Skeletal muscle cell (primary cell): ENCODE measurements at regions not wholly inside any gene's neighbourhood (a gene's known extent, or its start where the extent isn't known, plus 50 kb on each side); places are given as distances from the start of the nearest gene placed in this dataset.

Experiments
- DNase-seq: peaks from one replicate; pipeline ENCODE4 v3.0.0-alpha.2; 2010; ENCODE audit warnings: low read depth
- H3K4me3 ChIP-seq: 2 replicates; pipeline ENCODE4 v1.5.1; 2011; ENCODE audit warnings: low read depth, mild to moderate bottlenecking, control low read depth, low read length, moderate library complexity

DNA sequence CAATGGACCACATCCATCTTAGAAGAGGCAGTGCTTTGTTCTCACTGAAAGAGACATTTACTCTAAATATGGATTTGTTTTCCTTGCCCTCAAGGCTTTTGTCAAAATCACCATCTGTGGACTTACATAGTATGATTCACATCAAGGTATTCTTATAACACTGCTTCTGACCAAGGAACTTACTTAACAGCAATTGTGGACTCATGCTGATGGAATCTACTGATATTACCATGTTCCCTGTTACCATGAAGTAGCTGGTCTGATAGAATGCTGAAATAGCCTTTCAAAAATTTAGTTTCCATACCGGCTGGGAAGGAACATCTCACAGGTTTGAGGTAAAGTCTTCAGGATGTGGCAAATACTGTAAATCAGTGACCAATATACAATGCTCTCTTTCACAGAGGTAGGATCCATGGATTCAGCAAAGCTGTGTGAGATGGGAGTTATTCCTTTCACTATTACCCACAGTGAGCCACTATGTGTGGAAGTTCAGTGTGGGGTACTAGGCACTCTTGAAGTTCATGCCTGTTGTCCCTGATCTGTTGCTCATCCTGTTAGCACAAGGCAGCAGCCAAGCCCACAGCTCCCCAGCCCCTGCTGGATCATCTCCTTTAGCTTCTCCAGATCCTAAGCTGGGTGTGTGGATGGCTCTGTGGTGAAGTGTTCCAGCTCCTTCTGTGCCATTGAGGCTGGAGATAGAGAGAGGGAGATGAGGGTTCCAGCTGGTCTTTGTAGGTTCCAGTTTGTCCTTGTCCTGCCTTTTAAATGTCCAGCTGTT is 126.4 kb downstream of the ATP23 start:
- peak; percentile 25 for DNase-seq
- H3K4me3 ChIP-seq: no peak overlapping the region

DNA sequence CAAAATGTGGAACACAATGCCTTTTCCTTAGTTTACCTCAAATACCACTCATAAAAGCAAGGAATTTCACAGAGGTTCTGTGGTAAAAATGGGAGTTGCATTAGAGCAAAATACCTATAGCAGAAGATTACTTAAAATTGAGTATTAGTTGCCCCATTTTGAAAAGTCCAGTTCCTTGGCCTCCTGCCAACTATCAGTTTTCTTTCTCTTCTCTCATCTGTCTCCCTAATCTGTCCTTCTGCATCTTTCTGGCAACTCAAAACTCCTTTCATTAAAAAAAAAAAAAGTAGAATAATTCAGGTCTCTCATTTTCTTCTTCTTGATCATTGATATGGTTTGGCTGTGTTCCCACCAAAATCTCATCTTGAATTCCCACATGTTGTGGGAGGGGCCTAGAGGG is 127.3 kb downstream of the ATP23 start:
- no peak for DNase-seq
- H3K4me3 ChIP-seq: no peak overlapping the region

DNA sequence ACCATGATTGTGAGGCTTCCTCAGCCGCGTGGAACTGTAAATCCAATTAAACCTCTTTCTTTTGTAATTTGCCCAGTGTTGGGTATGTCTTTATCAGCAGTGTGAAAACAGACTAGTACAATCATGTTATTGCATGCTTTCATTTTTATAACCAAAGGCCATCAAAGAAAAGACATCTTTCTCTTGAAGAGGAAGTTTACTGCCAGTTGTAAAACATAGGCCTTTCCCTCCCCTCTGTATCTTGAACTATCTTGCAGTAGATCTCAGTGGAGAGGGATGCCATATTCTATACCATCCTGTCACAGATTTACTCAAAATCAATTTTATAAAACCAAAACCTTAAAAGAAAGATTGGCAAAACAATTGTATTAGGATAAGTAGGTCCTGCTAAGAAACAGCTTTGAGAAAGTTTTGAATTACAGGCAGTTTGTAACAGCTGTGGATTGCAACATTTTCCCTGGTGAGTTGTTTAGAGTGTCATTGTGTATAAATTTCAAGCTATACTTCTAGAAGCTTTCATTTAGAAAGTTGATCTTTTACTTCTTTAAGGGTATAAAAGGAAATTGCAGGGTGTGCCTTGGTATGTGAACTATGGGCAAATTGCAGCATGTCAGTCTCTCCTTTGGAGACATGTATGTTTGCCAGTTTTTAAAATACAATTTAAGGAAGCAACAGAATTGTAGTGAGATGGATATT is 128.0 kb downstream of the ATP23 start:
- peak; percentile 22 for DNase-seq
- no peak overlapping the region for H3K4me3 ChIP-seq

DNA sequence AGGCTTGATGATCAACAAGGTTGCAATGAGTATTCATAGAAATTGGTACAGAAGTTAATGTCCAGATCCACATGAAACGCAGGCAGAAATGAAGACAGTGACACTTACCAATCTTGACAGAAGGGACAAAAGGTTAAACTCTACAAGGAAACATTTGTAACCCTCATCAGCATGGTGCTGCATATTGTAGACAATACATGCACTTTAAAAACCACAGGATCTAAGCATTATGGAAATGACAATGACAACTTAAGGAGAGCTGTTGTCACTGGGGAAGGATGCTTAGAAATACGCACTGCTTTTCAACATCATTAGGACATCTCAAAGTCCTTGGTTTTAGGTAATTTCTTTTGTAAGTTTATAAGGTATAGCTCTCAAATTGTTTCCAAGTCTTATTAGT is 130.6 kb downstream of the ATP23 start:
- DNase-seq: no peak
- no peak overlapping the region for H3K4me3 ChIP-seq

DNA sequence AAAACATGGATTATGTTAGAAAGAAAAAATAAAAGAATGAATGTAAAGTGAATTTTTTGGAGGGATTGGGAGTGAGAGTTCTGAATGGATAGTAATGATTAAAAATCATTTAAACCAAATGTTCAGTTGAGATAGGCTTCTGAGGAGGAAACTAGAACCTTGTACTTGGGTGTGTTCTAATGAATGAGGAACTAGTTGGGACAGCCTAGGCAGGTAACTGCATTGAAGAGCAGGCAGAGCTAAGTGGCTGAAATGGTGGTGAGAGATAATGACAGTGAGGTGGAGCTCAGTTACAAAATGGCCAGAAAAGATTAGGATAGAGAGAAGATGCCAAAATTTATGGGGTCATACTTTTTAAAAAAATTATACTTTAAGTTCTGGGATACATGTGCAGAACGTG is 132.9 kb downstream of the ATP23 start:
- DNase-seq: no peak
- H3K4me3 ChIP-seq: no peak overlapping the region

DNA sequence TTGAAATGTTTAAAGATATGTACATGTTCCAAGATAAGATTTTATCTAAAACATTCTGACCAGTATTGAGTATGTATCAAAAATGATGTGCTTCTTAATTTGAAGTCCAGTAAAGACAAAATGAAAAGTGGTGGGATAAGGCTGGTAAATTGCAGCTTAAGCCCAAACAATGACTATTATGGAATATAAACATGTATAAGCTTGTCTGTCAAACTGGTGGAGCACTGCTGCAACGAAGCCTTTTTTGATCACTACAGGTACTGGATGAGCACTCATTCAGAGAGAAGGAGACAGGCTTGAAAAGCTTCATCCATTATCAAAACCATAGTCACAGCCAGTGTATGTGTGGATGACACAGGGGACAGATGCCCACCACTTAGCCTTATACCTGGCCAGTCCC is 138.4 kb downstream of the ATP23 start:
- H3K4me3 ChIP-seq: no peak overlapping the region
- no peak for DNase-seq

DNA sequence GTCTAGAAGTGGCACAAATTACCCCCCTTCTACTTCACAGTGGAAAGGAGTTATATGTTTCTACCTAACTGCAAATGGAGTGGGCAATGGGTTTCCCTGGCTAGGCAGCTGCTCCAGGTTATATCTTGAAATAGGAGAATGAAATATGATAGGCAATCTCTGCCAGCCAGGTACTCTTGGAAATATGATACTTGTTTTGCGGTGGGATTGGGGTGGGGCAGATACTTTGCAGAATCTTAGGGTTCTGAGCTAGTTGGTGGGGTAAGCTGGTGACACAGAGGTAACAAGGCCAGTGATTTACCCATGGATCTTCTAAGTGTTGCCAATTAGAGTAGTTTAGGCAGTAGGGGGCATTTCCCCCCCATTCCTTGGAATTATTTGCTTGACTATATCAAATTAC is 140.1 kb downstream of the ATP23 start:
- DNase-seq: no peak
- H3K4me3 ChIP-seq: no peak overlapping the region

DNA sequence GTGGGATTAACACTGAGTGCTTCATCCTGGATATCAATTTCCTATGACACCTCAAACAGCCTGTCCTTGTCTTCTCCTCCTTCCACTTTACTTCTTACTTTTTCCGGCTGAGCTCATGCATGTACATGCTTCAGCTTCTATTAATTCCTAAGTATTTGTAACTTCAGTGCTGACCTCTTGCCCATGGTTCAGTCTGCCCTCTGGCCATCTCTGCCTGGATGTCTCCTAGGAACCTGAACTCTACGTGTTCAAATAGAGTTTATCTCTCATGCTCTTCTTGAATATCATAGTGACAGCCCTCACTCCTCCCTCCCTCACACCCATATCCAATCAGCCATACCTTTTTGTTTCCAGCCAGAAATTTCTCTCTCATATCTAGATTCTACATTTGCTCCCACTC is 141.6 kb downstream of the ATP23 start:
- H3K4me3 ChIP-seq: no peak overlapping the region
- no peak for DNase-seq

DNA sequence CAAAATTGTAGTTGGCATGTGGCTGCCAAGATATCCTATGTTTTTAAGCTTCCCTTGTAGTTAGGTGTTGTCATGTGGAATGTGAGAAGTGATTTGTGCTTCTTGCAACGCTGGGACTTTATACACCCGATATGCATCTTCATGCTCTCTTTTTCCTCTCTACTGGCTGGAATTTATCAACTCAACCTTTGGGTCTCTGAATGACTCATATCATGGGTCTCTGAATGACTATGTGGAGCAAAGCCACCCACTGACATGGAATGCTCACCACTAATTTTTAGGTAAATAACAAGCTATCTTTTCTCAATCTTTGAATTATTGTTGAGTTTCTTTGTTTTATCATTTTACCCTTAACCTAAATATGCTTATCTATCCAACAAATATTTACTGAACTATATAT is 144.6 kb downstream of the ATP23 start:
- no peak for DNase-seq
- H3K4me3 ChIP-seq: no peak overlapping the region

DNA sequence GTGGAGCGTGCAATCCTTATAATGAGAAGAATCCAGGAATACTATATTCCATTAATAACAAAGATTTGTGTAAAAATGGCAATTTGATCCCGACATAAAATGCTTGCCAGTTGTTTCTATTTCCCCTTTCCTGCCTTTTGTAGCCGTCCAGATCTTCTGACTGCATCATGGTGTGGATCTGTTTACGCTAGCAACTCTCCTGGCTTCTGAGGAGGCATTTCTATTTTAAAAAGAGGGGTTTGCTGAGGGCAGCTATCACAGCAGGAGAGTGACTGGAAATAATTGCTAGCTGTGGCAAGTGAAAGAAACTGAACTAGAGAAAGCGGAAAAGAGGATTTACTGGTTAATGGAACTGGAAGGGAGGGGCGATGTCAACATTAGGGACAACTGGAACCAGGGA is 145.6 kb downstream of the ATP23 start:
- no peak overlapping the region for H3K4me3 ChIP-seq
- DNase-seq: no peak

DNA sequence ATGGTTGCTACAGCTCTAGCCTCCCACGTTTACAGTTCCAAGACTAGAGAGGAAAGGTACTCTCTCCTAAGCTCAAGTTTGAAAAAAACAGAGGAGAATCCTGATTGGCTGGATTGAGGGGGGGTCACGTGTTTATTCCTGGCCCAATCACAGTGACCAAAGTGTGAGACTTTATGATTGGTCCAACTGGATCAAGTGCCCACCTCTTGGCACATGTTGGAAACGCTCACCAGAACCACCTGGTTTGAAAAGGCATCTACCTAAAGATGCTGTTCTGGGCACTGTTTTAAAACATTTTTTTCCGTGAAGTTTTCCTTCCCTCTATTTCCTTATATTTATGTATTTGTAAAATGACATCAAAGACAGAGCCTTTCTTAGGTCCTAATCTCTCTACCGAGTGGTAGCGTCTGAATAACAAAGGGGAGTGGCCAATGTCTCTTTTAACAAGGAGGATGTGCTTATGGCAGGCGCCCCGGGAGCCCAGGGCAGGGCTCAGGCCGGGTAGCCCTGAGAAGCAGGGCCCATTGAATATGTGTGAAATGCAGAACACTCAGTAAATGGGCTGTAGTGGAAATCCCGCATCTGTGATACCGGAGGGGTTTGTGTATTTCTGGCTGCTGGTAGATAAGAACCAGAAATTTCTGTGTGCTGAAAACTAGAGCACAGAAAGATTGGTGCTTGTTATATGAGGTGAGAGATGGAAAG is 146.2 kb downstream of the ATP23 start:
- no peak overlapping the region for H3K4me3 ChIP-seq
- no peak for DNase-seq

DNA sequence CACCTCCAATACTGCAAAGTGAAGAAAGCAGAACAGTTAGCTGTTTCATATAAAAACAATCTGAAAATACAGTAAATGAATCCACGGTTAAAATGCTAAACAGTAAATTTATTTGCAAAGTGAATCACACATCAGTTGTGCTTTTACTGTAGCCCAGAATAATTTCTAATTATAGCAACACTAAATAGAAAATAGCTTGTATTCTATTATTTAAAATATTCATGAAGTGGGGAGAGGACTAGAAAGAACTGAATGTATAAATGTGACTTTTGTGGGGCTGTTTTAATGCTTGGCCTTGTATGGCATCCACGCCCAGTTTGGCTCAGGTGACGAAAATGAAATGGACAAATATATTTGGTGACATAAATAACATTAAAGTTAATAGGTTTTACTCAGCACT is 148.2 kb downstream of the ATP23 start:
- DNase-seq: no peak
- no peak overlapping the region for H3K4me3 ChIP-seq

DNA sequence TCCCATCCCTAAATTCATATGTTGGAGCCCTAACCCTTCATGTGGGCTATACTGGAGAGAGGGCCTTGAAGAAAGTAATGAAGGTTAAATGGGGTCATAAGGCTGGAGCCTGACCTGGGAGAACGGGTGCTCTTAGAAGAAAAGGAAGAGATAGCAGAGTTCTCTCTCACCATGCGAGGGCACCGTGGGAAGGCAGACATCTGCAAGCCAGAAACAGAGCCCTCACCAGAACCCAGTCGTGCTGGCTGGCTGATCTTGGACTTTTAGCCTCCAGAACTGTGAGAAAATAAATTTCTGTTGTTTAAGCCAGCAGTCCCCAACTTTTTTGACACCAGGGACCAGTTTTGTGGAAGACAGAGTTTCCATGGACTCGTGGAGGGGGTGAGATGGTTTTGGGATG is 149.3 kb downstream of the ATP23 start:
- DNase-seq: no peak
- no peak overlapping the region for H3K4me3 ChIP-seq

DNA sequence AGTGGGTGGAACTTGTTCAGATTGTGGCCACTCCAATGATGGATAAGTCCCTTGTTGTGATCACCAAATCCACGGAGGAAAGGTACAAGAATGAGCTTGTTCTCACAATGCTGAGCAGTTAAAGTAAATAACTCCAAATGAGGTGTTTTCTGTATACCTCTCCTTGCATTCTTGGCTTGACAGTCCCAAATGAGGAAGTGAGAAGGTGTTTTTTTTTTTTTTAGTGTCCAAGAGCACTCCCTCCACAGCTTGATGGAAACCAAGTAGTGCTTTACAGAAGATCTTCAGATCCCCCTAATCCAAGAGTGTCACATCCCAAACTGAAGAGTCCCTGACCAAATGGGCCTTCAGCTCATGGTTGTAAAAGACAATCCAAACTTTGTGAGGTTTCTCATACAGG is 153.6 kb downstream of the ATP23 start:
- no peak overlapping the region for H3K4me3 ChIP-seq
- no peak for DNase-seq

DNA sequence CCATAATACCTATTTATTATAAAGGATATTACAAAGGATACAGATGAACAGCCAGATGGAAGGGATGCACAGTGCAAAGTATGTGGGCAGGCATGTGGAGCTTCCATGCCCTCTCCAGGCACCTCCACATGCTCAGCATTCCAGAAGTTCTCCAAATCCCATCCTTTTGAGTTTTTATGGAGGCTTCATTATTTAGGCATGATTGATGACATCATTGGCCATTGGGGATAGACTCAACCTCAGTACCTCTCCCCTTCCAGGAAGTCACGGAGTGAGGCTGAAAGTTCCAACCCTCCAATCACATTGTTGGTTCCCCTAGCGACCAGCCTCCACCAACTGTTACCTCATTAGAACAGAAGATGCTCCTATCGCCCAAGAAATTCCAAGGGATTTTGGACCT is 156.4 kb downstream of the ATP23 start:
- H3K4me3 ChIP-seq: no peak overlapping the region
- DNase-seq: no peak

DNA sequence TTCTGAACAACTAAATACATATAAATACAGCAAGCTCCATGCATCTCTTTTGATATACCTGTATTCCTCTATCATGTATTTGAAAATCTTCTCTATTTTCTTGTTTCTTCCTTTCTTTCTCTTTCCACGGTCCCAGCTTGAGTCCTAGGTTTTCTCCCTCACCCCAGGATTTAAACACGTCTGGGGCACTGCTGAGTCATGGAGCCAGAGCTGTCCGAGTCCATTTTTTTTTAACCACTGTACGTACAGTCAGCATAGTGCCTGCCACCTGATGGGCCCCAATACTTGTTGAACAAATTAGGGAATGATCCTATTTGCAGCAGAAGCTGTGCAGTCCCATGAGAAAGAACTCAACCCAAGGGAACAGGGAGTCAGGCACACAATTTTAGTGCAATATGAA is 158.1 kb downstream of the ATP23 start:
- DNase-seq: no peak
- no peak overlapping the region for H3K4me3 ChIP-seq

DNA sequence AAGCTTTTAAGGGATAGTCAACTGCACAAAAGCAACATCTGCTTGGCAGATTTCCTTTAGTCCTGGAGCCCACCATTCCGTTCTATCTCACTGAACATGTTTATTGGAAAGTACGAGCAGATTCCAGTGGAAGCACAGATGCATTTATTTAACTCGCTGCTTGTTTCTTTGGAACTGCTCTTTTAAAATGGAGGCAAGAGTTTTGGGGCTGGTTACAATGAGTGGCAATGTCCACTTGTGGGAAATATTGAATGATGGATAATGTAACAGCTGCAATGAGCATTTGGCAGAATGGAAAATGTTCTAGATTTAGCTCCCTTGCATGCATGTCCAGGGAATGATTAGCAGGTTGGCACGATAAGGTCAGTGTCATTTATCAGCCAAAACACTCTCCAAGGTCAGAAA is 163.0 kb downstream of the ATP23 start:
- DNase-seq: no peak
- H3K4me3 ChIP-seq: no peak overlapping the region

DNA sequence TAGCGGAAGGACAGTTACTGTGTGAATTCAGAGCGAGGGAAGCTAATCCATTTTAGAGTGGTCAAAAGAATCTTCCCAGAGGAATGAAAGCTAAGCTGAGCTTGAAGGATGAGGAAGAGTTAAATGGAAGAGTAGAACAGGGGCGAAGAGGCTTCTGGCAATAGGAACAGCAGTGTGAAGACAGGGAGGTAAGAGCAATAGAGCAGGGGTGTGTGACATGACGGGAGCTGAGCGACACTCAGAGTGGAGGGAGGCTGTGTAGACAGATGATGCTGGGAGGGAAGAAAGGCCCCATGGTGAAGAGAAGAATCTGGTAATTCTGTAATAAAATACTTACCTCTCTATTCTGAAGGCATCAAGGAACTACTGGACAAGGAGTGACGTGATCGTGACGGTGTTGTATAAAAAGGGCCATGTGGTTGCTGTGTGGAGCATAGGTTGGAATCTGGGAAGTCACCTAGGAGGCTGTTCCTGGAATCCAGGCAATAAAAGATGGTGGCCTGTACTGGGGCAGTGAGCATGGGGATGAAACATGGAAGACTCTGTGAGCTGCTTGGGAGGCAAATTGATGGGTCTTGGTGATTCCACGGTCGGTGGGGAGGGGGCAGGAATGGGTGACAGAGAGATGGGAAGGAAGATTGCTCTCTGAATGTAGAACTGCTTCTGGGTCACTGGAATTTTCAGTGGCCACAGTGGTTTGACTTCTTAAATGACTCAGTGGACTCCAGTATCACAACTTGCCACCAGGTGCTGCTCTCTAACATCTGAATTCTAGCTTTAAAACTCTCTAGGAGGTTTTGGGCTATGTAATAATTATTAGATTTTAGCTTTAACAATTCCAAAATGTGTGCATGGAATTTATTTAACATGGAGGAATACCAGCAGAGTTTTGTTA is 164.1 kb downstream of the ATP23 start:
- no peak for DNase-seq
- H3K4me3 ChIP-seq: no peak overlapping the region

DNA sequence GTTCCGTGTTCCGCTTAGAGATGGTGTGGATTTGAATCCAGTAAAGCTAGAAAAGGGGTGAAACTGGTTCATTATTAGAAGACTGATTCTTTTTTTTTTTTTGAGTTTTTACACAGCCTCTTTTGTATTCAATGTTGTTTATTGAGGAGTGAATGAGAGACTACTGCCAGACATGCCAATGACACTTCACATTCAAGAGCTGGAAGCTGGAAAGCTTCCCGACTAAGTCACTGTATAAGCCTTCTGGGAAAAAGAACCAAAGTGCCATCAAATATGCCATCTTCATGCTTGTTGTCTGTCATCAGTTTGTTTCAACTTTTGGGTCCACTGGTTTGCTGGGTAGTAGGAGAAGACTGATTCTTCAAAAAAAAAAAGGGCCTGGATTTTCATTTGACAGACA is 164.8 kb downstream of the ATP23 start:
- H3K4me3 ChIP-seq: no peak overlapping the region
- DNase-seq: no peak

DNA sequence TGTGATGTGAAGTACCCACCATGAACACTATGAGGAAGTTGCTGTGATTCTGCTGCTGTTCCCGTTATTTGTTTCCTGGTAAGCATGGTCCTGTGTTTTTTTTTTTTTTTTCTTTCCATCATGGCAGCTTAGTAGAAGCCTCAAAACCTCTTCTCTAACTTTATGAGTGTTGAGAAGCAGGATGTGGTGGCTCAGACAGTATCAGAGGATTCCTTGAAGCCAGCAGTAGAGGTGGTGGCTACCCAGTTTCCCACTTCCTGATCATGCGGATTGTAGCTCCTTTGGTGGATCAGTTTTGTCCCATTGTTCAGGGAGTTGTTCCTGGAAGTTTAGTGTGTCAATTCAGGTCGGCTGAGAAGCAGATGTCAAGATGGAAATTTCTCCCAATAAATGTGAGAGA is 175.8 kb downstream of the ATP23 start:
- H3K4me3 ChIP-seq: no peak overlapping the region
- no peak for DNase-seq
